A673 (cell line): ENCODE measurements at regions not wholly inside any gene's neighbourhood (a gene's known extent, or its start where the extent isn't known, plus 50 kb on each side); places are given as distances from the start of the nearest gene placed in this dataset.

ENCODE experiments used
- BruUV-seq: library from RNA; stranded (reverse); fragments of 400-500 nt; replicated peaks from 2 replicates; lab custom pipeline; 2021; lab: Mats Ljungman, UMichigan
- CTCF ChIA-PET: fragments of 300-600 bp; sonication (Branson Sonifier 250); formaldehyde crosslinking; loops from one replicate; lab custom pipeline; 2022; ENCODE audit warnings: antibody characterized with exemption; lab: Charles Lee
- POLR2A ChIA-PET: fragments of 300-600 bp; sonication (Branson Sonifier 250); formaldehyde crosslinking; loops from one replicate; lab custom pipeline; 2022; ENCODE audit warnings: antibody characterized with exemption; ENCODE audit not compliant: low non-redundant PET; lab: Charles Lee
- DNase-seq: peaks from one replicate; pipeline ENCODE4 v3.0.0-alpha.2; 2015; ENCODE audit warnings: low spot score
- H3K27ac ChIP-seq: fragments of 200-600 bp; sonication (generic); 2 replicates; pipeline ENCODE4 v1.5.1; 2016; ENCODE audit warnings: mixed run types, low read depth, mild to moderate bottlenecking, mixed read lengths, antibody characterized with exemption, low read length; ENCODE audit not compliant: poor library complexity, severe bottlenecking
- H3K27me3 ChIP-seq: fragments of 200-600 bp; sonication (generic); replicated peaks from 2 replicates; pipeline ENCODE4 v1.6.1; 2017; ENCODE audit warnings: mixed run types, low read depth, mild to moderate bottlenecking, mixed read lengths, antibody characterized with exemption, low read length; ENCODE audit not compliant: insufficient read depth, poor library complexity
- H3K36me3 ChIP-seq: fragments of 200-600 bp; sonication (generic); 2 replicates; pipeline ENCODE4 v1.6.1; 2016; ENCODE audit warnings: mixed run types, mild to moderate bottlenecking, mixed read lengths, antibody characterized with exemption, low read length; ENCODE audit not compliant: insufficient read depth, poor library complexity, severe bottlenecking
- H3K4me1 ChIP-seq: fragments of 200-600 bp; sonication (generic); 2 replicates; pipeline ENCODE4 v1.6.1; 2017; ENCODE audit warnings: mixed run types, mild to moderate bottlenecking, mixed read lengths, antibody characterized with exemption, low read length; ENCODE audit not compliant: insufficient read depth, poor library complexity, severe bottlenecking
- H3K4me3 ChIP-seq: fragments of 200-600 bp; sonication (generic); 2 replicates; pipeline ENCODE4 v1.5.1; 2016; ENCODE audit warnings: low read depth, mixed run types, mild to moderate bottlenecking, mixed read lengths, low read length; ENCODE audit not compliant: poor library complexity, severe bottlenecking
- H3K9me3 ChIP-seq: fragments of 200-600 bp; sonication (generic); 2 replicates; pipeline ENCODE4 v1.6.1; 2016; ENCODE audit warnings: mixed run types, low read depth, mild to moderate bottlenecking, mixed read lengths, antibody characterized with exemption, low read length; ENCODE audit not compliant: poor library complexity, severe bottlenecking
- EZH2 ChIP-seq: fragments of 200-600 bp; sonication (generic); IDR thresholded peaks from 2 replicates; pipeline ENCODE4 v1.6.1; 2017; ENCODE audit warnings: borderline replicate concordance, low read depth, mild to moderate bottlenecking, mixed read lengths, antibody characterized with exemption, low read length; ENCODE audit not compliant: poor library complexity, severe bottlenecking
- intact Hi-C: fragments of 100-400 bp; cut with micrococcal nuclease; formaldehyde crosslinking; loops from one replicate; pipeline ENCODE4 v1.10.0; 2022; ENCODE audit not compliant: unreplicated experiment
- TF ChIP-seq, protein P1 (sequence below): fragments of 300-800, 200-600 bp; sonication (generic); conservative IDR thresholded peaks from 2 replicates; pipeline ENCODE4 v1.5.1; 2017; ENCODE audit warnings: low read depth, mild to moderate bottlenecking, antibody characterized with exemption, low read length, moderate library complexity, mixed read lengths

DNA sequence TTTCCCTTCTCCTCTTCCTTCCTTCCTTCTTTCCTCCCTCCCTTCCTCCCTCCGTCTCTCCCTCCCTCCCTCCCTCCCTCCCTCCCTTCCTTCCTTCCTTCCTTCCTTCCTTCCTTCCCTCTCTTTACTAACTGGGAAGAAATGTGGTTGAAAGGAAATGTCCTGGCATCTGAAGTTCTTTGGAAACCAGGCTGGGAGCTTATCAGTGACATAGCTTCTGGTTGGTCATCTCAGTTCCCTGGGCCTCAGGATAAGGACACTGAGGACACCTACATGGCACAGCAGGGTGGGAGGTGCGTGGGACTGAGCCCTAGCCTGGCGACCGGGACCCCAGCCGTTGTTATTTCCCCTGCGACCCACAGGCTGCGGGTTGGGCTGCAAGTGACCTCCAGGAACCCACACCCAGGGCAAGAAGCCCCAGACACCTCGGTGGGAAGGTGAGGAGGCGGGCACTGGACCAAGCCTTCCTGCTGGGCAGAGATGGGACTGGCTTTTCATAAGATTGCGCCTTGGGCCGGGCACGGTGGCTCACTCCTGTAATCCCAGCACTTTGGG is 1486.5 kb downstream of the TBC1D22A start:
- ChIA-PET POLR2A (no interaction called here), CTCF (no interaction called here)
- Histone ChIP-seq H3K36me3 (no peaks in the 10 kb centered on the region), H3K9me3 (no peaks in the 10 kb centered on the region), H3K4me1 (peaks cover 4% of the 10 kb centered on the region), H3K27me3 (peaks cover 39% of the 10 kb centered on the region), H3K27ac (no peak overlapping the region), H3K4me3 (no peak overlapping the region)
- intact Hi-C loops: no loop called here
- no TSS peak for BruUV-seq
- peak; percentile 57 for DNase-seq
- no peak for TF ChIP-seq EZH2
- TF ChIP-seq, protein P1, sequence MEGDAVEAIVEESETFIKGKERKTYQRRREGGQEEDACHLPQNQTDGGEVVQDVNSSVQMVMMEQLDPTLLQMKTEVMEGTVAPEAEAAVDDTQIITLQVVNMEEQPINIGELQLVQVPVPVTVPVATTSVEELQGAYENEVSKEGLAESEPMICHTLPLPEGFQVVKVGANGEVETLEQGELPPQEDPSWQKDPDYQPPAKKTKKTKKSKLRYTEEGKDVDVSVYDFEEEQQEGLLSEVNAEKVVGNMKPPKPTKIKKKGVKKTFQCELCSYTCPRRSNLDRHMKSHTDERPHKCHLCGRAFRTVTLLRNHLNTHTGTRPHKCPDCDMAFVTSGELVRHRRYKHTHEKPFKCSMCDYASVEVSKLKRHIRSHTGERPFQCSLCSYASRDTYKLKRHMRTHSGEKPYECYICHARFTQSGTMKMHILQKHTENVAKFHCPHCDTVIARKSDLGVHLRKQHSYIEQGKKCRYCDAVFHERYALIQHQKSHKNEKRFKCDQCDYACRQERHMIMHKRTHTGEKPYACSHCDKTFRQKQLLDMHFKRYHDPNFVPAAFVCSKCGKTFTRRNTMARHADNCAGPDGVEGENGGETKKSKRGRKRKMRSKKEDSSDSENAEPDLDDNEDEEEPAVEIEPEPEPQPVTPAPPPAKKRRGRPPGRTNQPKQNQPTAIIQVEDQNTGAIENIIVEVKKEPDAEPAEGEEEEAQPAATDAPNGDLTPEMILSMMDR: no peak

DNA sequence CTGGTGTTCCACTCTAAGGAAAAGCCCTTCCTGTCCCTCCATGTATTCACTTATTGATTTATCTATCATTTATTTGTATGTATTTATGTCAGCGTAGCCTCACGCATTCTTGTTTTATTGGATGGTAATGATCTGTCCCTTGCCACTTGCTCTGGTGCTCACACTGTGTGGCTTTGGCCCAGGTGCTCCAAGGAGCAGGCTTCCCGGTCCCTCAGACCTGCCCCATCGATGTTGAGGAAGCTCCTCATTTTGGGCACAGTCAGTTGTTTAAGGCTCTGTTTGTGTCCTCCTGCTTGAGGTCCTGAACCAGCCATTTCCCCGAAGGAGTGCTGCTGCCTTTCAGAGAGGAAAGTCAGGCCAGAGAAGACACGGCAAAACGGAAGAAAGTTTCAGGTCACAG is 1485.4 kb downstream of the TBC1D22A start:
- Histone ChIP-seq H3K27me3 (peaks cover 37% of the 10 kb centered on the region), H3K4me3 (no peak overlapping the region), H3K4me1 (peaks cover 4% of the 10 kb centered on the region), H3K9me3 (no peaks in the 10 kb centered on the region), H3K36me3 (no peaks in the 10 kb centered on the region), H3K27ac (no peak overlapping the region)
- DNase-seq: no peak
- BruUV-seq: no TSS peak
- POLR2A ChIA-PET: interaction anchor here (0.6 kb wide), 1 partner anchor 40 kb away, joined by 3 read pairs; no protein-coding TSS in a partner anchor
- intact Hi-C loops: no loop called here
- CTCF ChIA-PET: no interaction called here
- TF ChIP-seq, protein P1: no peak
- no peak for TF ChIP-seq EZH2

DNA sequence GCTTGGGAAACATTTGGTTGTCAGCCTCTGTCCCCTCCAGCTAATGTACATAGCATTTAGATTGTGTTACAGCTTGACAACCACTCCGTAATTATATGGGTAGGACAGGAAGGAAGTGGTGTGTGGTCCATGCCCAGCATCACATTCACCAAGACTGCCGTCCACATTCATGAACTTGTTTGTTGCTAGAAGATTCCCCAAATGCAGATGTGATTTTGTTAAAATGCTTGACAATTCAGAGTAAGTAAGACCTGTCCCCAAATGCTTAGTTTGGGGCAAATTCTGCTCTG is 1482.7 kb downstream of the TBC1D22A start:
- ChIA-PET CTCF (no interaction called here), POLR2A (no interaction called here)
- no peak overlapping the region for H3K27ac ChIP-seq
- H3K4me3 ChIP-seq: no peak overlapping the region
- H3K9me3 ChIP-seq: no peaks in the 10 kb centered on the region
- H3K36me3 ChIP-seq: no peaks in the 10 kb centered on the region
- no peak for DNase-seq
- BruUV-seq: no TSS peak
- intact Hi-C loops: no loop called here
- H3K27me3 ChIP-seq: peaks cover 34% of the 10 kb centered on the region
- peaks cover 4% of the 10 kb centered on the region for H3K4me1 ChIP-seq
- TF ChIP-seq, protein P1: no peak
- TF ChIP-seq EZH2: no peak
